DND-41 (cell line): ENCODE measurements at regions not wholly inside any gene's neighbourhood (a gene's known extent, or its start where the extent isn't known, plus 50 kb on each side); places are given as distances from the start of the nearest gene placed in this dataset.

Source experiments
- EZH2 ChIP-seq: IDR thresholded peaks from 3 replicates; pipeline ENCODE4 v1.6.1; 2012; ENCODE audit warnings: borderline replicate concordance, low read depth, mild to moderate bottlenecking, moderate library complexity, low read length, inconsistent platforms; ENCODE audit not compliant: severe bottlenecking
- TF ChIP-seq, protein P1 (sequence below): IDR thresholded peaks from 2 replicates; pipeline ENCODE4 v1.5.1; 2012; ENCODE audit warnings: borderline replicate concordance, low read length, moderate library complexity, mild to moderate bottlenecking; ENCODE audit not compliant: poor library complexity, severe bottlenecking; ENCODE audit errors: extremely low read depth

DNA sequence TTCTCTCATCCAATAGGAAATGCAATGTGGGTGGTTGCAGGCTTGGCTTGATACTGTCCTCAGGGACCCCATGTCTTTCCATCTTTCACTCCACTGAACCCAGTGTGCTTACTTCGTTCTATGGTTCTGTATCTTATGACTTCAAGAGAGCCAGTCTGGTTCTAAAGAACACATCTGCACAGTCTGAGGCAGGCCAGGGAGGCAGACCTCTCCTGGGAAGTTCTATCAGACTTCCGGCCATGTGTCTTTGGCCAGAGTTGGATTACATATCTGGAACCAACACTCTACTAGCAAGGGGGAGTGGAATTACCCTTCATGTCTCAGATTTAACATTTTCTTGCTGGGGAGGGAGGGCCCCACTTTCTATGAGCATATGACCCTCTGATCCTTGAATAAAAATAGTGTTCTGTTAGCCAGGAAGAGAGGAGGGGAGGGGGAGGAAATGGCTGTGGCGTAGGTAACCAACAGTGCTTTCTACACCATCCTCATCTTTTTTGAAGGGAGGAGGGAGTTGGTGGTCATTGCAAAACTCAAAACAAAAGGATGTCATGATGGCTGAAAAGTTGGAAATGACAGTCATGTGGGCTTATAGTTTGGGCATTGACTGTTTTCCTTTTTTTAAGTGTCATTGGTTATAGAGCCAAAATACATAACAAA lies 370.2 kb downstream of the GATA3 start:
- TF ChIP-seq, protein P1, sequence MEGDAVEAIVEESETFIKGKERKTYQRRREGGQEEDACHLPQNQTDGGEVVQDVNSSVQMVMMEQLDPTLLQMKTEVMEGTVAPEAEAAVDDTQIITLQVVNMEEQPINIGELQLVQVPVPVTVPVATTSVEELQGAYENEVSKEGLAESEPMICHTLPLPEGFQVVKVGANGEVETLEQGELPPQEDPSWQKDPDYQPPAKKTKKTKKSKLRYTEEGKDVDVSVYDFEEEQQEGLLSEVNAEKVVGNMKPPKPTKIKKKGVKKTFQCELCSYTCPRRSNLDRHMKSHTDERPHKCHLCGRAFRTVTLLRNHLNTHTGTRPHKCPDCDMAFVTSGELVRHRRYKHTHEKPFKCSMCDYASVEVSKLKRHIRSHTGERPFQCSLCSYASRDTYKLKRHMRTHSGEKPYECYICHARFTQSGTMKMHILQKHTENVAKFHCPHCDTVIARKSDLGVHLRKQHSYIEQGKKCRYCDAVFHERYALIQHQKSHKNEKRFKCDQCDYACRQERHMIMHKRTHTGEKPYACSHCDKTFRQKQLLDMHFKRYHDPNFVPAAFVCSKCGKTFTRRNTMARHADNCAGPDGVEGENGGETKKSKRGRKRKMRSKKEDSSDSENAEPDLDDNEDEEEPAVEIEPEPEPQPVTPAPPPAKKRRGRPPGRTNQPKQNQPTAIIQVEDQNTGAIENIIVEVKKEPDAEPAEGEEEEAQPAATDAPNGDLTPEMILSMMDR = no peak
- no peak for TF ChIP-seq EZH2
